ENCODE measurements at regions not wholly inside any gene's neighbourhood (a gene's known extent, or its start where the extent isn't known, plus 50 kb on each side); places are given as distances from the start of the nearest gene placed in this dataset.
A peak's percentile ranks its signal among the peaks of the same experiment; 100 is the strongest.
"Not testable (repeated sequence)": the region's sequence is repeated elsewhere in the genome, so short reads cannot be mapped to it uniquely, and the experiment has no call there.

DNA sequence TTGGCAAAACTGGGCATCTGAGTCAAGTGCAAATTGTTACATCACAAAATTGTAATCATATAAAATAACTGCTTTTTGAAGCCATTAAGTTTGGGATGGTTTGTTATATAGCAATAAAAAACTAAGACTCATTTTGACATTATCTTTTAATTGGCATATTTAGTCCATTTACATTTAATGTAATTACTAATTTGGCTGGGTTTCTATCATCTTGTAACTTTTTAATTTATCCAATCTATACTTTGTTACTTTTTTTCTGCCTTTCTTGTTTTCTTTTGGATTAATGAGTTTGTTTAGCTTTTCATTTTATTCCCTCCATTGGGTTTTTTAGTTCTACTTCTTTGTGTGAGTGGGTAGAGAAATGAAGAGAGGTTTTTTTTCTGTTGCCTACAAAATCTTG lies 76.3 kb downstream of the DRAM2 start:
- H3K4me3 ChIP-seq (ENCODE audit: low read length): no peak overlapping the region
- no peak for DNase-seq (ENCODE audit: low read depth, low spot score)

DNA sequence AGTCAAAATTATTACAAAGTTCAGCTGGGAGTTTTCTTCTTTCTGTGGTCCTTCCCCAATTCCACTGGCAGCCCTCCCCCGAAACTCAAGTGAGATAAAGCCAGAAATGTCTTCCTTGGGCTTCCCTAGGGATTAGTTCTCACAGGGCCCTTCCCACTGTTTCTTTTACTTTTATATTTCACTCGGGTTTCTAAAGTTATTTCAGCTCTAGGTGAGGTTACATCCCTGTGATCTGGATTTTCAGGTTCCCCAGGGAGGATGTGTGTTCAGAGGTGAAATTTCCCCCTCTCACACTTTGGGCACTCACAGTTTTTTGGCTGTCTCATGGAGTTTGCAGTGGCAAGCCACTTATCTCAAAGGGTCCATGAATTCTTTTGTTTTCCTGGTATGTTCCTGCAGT lies 77.3 kb downstream of the DRAM2 start:
- DNase-seq (ENCODE audit: low read depth, low spot score): no peak
- no peak overlapping the region for H3K4me3 ChIP-seq (ENCODE audit: low read length)

- H3K4me3 ChIP-seq (ENCODE audit: low read length): no peak overlapping the region
- DNase-seq (ENCODE audit: low read depth, low spot score): no peak
Measured at GRCh38 chr1:111062081-111062480, 77.8 kb downstream of the DRAM2 start.

DNA sequence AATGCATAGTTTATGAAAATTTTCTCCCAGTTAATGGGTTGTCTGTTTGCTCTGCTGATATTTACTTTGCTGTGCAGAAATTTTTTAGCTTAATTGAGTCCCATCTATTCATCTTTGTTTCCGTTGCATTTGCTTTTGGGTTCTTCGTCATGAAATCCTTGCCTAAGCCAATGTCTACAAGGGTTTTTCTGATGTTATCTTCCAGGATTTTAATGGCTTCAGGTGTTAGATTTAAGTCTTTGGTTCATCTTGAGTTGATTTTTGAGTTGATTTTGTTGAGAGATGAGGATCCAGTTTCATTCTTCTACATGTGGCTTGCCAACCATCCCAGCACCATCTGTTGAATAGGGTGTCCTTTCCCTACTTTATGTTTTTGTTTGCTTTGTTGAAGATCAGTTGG lies 85.2 kb downstream of the DRAM2 start:
- DNase-seq (ENCODE audit: low read depth, low spot score): no peak
- H3K4me3 ChIP-seq (ENCODE audit: low read length): no peak overlapping the region

- DNase-seq (ENCODE audit: low read depth, low spot score): no peak
- no peak overlapping the region for H3K4me3 ChIP-seq (ENCODE audit: low read length)
Measured at GRCh38 chr1:111052246-111052645, 87.6 kb downstream of the DRAM2 start.

- not testable (repeated sequence) for DNase-seq (ENCODE audit: low read depth, low spot score); H3K4me3 ChIP-seq (ENCODE audit: low read length)
Measured at GRCh38 chr1:111048253-111048652, 84.5 kb upstream of the LRIF1 start.

DNA sequence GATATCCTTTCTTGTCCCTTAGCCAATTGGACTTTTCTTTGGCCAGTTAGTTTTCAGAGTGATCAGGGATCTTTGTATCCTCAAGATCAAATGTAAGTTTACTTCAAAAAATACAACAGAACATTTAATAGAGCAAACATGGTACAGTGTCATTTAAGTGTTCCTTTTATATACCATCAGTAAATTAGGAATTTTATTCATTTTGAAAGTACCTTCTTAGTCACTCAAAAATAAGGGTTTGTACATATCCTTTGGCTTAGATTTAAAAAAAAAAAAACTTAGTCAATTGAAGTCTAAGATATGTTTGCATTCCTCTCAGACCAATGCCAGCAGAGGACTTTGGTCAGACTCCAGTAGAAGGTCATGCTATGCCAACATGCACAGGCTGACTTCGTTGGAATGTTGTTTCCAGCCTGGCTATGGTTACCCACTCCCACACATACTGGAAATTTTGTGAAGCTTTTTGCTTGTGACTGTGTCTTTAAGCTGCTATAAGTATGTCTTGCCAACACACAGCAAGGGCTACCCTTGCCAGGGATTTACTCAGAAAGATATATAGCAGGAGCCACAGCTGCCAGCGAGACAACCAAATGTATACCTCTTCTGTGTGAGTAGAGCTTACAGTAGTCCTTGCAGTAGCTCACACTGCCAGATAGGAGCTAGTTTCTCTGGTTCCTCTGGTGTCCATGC lies 81.5 kb upstream of the LRIF1 start:
- no peak overlapping the region for H3K4me3 ChIP-seq (ENCODE audit: low read length)
- no peak for DNase-seq (ENCODE audit: low read depth, low spot score)

DNA sequence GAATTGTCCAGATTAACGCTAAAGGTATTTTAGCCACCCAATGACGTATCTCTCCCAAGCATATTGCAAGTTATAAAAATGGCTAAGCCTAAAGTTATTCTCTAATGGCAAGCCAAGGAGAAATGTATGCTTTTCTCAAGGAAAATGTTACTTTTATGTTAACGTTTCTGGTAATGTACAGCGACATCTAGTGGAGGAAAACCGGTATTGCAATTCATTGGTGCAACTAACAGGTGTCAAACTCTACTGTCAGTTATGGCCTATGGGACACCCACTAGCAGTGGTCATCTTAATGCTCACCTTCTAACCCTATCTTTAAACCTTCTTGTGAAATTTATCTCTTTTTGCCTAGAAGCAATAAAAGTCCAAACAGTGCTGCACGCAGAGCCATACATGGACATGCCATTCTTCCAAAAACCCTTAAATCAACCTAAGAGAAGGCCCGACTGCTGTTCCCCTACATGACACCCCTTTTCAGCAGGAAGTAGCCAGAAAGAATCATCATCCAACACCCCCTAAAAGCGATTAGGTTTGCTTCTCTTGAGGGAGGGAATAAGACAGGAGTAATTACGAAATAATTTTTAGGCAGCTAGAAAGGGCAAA lies 68.7 kb upstream of the LRIF1 start:
- peak; percentile 39 for DNase-seq (ENCODE audit: low read depth, low spot score)
- H3K4me3 ChIP-seq (ENCODE audit: low read length): no peak overlapping the region

- no peak overlapping the region for H3K4me3 ChIP-seq (ENCODE audit: low read length)
Measured at GRCh38 chr1:111030590-111030989, 66.9 kb upstream of the LRIF1 start.

DNA sequence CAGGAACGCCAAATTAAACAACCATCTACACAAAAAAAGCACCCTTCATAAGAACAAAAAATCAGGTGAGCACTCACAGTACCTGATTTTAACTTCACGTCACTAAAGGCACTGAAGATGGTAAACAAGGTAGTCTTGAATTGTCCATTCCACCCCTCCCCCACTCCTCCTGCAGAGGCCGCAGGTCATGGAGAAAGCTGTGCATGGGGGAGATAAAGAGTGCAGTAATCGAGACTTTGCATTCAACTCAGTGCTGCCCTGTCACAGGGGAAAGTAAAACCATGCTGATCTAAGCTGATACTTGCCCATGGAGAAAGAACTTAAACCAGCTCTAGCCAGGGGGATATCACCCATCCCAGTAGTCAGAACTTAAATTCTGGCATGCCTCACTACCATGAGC lies 61.4 kb upstream of the LRIF1 start:
- no peak overlapping the region for H3K4me3 ChIP-seq (ENCODE audit: low read length)
- DNase-seq (ENCODE audit: low read depth, low spot score): no peak

More at GRCh38 chr1:111030590-111030989, 66.9 kb upstream of the LRIF1 start:
- DNase-seq (ENCODE audit: low read depth, low spot score): peak; percentile 69

DNA sequence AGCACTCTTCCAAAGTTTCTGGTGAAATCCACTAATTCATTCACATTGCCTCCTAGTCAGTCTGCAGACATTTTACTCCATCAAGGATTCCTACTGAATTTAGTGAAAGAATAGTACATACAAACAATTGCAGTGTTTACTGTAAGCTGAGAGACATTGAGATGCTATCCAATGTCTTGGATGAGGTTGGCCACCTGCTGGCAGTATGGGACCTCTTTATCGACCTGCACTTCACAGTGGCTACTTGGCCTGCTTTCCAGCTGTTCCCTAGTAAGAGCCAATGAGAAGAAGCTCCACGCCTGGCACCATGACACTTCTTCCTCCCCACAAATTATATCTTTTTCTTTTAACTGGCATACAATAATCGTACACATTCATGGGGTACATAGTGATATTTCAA lies 51.5 kb upstream of the LRIF1 start:
- no peak for DNase-seq (ENCODE audit: low read depth, low spot score)
- H3K4me3 ChIP-seq (ENCODE audit: low read length): no peak overlapping the region
